ENCODE measurements at regions not wholly inside any gene's neighbourhood (a gene's known extent, or its start where the extent isn't known, plus 50 kb on each side); places are given as distances from the start of the nearest gene placed in this dataset.

GRCh38 chr4:11005300-11005699 lies 320.7 kb upstream of the CLNK start:
- TF ChIP-seq CTCF (IDR thresholded peaks at IDR 0.05; ENCODE audit: borderline replicate concordance, insufficient read depth, low read depth, low read length) = no peak
- no peak overlapping the region for H3K4me3 ChIP-seq (ENCODE audit: low read depth, low read length)

- no peak for TF ChIP-seq CTCF (IDR thresholded peaks at IDR 0.05; ENCODE audit: borderline replicate concordance, insufficient read depth, low read depth, low read length)
- no peak overlapping the region for H3K4me3 ChIP-seq (ENCODE audit: low read depth, low read length)
Measured at GRCh38 chr4:11004818-11005217, 320.2 kb upstream of the CLNK start.

GRCh38 chr4:11002961-11003360 lies 318.4 kb upstream of the CLNK start:
- no peak for TF ChIP-seq CTCF (IDR thresholded peaks at IDR 0.05; ENCODE audit: borderline replicate concordance, insufficient read depth, low read depth, low read length)
- H3K4me3 ChIP-seq (ENCODE audit: low read depth, low read length) = no peak overlapping the region

GRCh38 chr4:10998846-10999245 lies 314.3 kb upstream of the CLNK start:
- TF ChIP-seq CTCF (IDR thresholded peaks at IDR 0.05; ENCODE audit: borderline replicate concordance, insufficient read depth, low read depth, low read length) = no peak
- no peak overlapping the region for H3K4me3 ChIP-seq (ENCODE audit: low read depth, low read length)

GRCh38 chr4:10984815-10985214 lies 300.2 kb upstream of the CLNK start:
- no peak for TF ChIP-seq CTCF (IDR thresholded peaks at IDR 0.05; ENCODE audit: borderline replicate concordance, insufficient read depth, low read depth, low read length)
- no peak overlapping the region for H3K4me3 ChIP-seq (ENCODE audit: low read depth, low read length)

- TF ChIP-seq CTCF (IDR thresholded peaks at IDR 0.05; ENCODE audit: borderline replicate concordance, insufficient read depth, low read depth, low read length) = no peak
- H3K4me3 ChIP-seq (ENCODE audit: low read depth, low read length) = no peak overlapping the region
Measured at GRCh38 chr4:10983885-10984640, 299.5 kb upstream of the CLNK start.

- TF ChIP-seq CTCF (IDR thresholded peaks at IDR 0.05; ENCODE audit: borderline replicate concordance, insufficient read depth, low read depth, low read length) = 0 out of 2 replicates have a peak, but pooled peaks have one; percentile 3
- H3K4me3 ChIP-seq (ENCODE audit: low read depth, low read length) = no peak overlapping the region
Measured at GRCh38 chr4:10983268-10983667, 298.7 kb upstream of the CLNK start.

Data from GM12875 (cell line).